Peyer's patch (tissue), 4 donors: ENCODE measurements at regions not wholly inside any gene's neighbourhood (a gene's known extent, or its start where the extent isn't known, plus 50 kb on each side); places are given as distances from the start of the nearest gene placed in this dataset.

Source experiments
- POLR2A ChIP-seq, 2 donors: fragments of 450-650 bp; IDR thresholded peaks; one replicate each; pipeline ENCODE4 v1.5.1; 2017; ENCODE audit warnings: antibody characterized with exemption in 2 of 2, mild to moderate bottlenecking in 2 of 2, moderate library complexity in 2 of 2
- TF ChIP-seq, protein P1 (sequence below), 6 experiments: fragments of 450-650 bp in 4 of 6; fragments of 200-600 bp in 2 of 6; sonication (generic) in 1 of 6; IDR thresholded peaks; one replicate each; pipeline ENCODE4 v1.5.1; 2017 to 2019; ENCODE audit warnings: antibody characterized with exemption in 6 of 6, mild to moderate bottlenecking in 3 of 6, moderate library complexity in 1 of 6

DNA sequence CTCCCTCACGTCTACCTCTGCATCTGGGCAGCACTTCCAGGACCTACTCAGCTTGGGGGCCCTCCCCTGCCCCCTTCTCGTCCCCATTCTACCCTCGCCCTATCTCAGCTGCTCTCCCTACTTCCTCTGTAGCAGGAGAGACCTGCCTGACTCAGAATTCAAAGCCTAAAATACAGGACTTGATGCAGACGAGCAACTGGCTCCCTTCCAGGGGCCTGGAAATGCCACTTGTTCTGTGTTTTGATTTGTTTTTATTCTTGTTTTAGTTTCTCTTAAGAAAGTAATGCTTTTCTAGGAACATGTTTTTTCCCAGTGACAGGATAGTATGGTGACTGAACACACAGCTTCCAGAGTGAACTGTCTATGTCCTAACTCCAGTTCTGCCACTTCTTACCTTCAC, 320.4 kb upstream of the CDH4 start:
- TF ChIP-seq, protein P1, sequence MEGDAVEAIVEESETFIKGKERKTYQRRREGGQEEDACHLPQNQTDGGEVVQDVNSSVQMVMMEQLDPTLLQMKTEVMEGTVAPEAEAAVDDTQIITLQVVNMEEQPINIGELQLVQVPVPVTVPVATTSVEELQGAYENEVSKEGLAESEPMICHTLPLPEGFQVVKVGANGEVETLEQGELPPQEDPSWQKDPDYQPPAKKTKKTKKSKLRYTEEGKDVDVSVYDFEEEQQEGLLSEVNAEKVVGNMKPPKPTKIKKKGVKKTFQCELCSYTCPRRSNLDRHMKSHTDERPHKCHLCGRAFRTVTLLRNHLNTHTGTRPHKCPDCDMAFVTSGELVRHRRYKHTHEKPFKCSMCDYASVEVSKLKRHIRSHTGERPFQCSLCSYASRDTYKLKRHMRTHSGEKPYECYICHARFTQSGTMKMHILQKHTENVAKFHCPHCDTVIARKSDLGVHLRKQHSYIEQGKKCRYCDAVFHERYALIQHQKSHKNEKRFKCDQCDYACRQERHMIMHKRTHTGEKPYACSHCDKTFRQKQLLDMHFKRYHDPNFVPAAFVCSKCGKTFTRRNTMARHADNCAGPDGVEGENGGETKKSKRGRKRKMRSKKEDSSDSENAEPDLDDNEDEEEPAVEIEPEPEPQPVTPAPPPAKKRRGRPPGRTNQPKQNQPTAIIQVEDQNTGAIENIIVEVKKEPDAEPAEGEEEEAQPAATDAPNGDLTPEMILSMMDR (IDR thresholded peaks at IDR 0.05), result no peak
- TF ChIP-seq POLR2A (IDR thresholded peaks at IDR 0.05), result no peak
